H9 (cell line): ENCODE measurements at regions not wholly inside any gene's neighbourhood (a gene's known extent, or its start where the extent isn't known, plus 50 kb on each side); places are given as distances from the start of the nearest gene placed in this dataset.
A peak's percentile ranks its signal among the peaks of the same experiment; 100 is the strongest.

Source experiments
- DNase-seq: peaks from one replicate; pipeline ENCODE4 v3.0.0-alpha.2; 2017
- H2AFZ ChIP-seq: one replicate; pipeline ENCODE4 v1.6.1; 2013; ENCODE audit warnings: mild to moderate bottlenecking, low read length, control low read depth, moderate library complexity
- H2AK5ac ChIP-seq: 2 replicates; pipeline ENCODE4 v1.6.1; 2013; ENCODE audit warnings: low read length, control low read depth, mixed read lengths; ENCODE audit not compliant: insufficient read length
- H2BK120ac ChIP-seq: one replicate; pipeline ENCODE4 v1.6.1; 2013; ENCODE audit warnings: low read depth, mild to moderate bottlenecking, low read length, control low read depth, inconsistent platforms; ENCODE audit not compliant: poor library complexity, severe bottlenecking
- H2BK12ac ChIP-seq: 2 replicates; pipeline ENCODE4 v1.6.1; 2013; ENCODE audit warnings: low read length, control low read depth, mixed read lengths, low read depth; ENCODE audit not compliant: insufficient read length
- H2BK15ac ChIP-seq: 2 replicates; pipeline ENCODE4 v1.6.1; 2013; ENCODE audit warnings: low read depth, low read length, control low read depth
- H2BK20ac ChIP-seq: one replicate; pipeline ENCODE4 v1.6.1; 2013; ENCODE audit warnings: low read depth, mild to moderate bottlenecking, low read length, control low read depth, inconsistent platforms; ENCODE audit not compliant: poor library complexity, severe bottlenecking
- H2BK5ac ChIP-seq: 2 replicates; pipeline ENCODE4 v1.6.1; 2013; ENCODE audit warnings: low read length, control low read depth, mixed read lengths; ENCODE audit not compliant: insufficient read length
- H3K14ac ChIP-seq: 2 replicates; pipeline ENCODE4 v1.6.1; 2013; ENCODE audit warnings: low read length, control low read depth; ENCODE audit not compliant: insufficient read depth
- H3K18ac ChIP-seq: 2 replicates; pipeline ENCODE4 v1.6.1; 2013; ENCODE audit warnings: low read depth, mild to moderate bottlenecking, mixed read lengths, low read length, control low read depth; ENCODE audit not compliant: insufficient read length
- H3K23ac ChIP-seq: 2 replicates; pipeline ENCODE4 v1.6.1; 2013; ENCODE audit warnings: low read length, control low read depth, mixed read lengths, low read depth; ENCODE audit not compliant: insufficient read length
- H3K23me2 ChIP-seq: 2 replicates; pipeline ENCODE4 v1.6.1; 2013; ENCODE audit warnings: low read depth, mild to moderate bottlenecking, mixed read lengths, low read length, control low read depth; ENCODE audit not compliant: insufficient read length, poor library complexity, severe bottlenecking
- H3K27ac ChIP-seq: 2 replicates; pipeline ENCODE4 v1.5.1; 2013; ENCODE audit warnings: low read length, control low read depth, mixed read lengths, low read depth; ENCODE audit not compliant: insufficient read length
- H3K27me3 ChIP-seq: 2 replicates; pipeline ENCODE4 v1.6.1; 2013; ENCODE audit warnings: low read length, control low read depth, inconsistent platforms; ENCODE audit not compliant: insufficient read depth
- H3K4ac ChIP-seq: 2 replicates; pipeline ENCODE4 v1.6.1; 2013; ENCODE audit warnings: low read depth, mild to moderate bottlenecking, control low read depth, inconsistent platforms, low read length, moderate library complexity
- H3K4me1 ChIP-seq: 2 replicates; pipeline ENCODE4 v1.6.1; 2013; ENCODE audit warnings: low read length, control low read depth, inconsistent platforms; ENCODE audit not compliant: insufficient read depth
- H3K4me2 ChIP-seq: 2 replicates; pipeline ENCODE4 v1.6.1; 2013; ENCODE audit warnings: low read length, control low read depth, mixed read lengths; ENCODE audit not compliant: insufficient read length, insufficient read depth
- H3K56ac ChIP-seq: 2 replicates; pipeline ENCODE4 v1.6.1; 2013; ENCODE audit warnings: low read depth, mild to moderate bottlenecking, mixed read lengths, low read length, control low read depth; ENCODE audit not compliant: insufficient read length
- H3K79me1 ChIP-seq: 2 replicates; pipeline ENCODE4 v1.6.1; 2013; ENCODE audit warnings: low read depth, mild to moderate bottlenecking, moderate library complexity, low read length, control low read depth, inconsistent platforms; ENCODE audit not compliant: insufficient read depth, poor library complexity, severe bottlenecking
- H3K79me2 ChIP-seq: 2 replicates; pipeline ENCODE4 v1.6.1; 2013; ENCODE audit warnings: low read length, control low read depth, inconsistent platforms; ENCODE audit not compliant: insufficient read depth
- H3K9ac ChIP-seq: 2 replicates; pipeline ENCODE4 v1.6.1; 2013; ENCODE audit warnings: low read length, control low read depth, mixed read lengths; ENCODE audit not compliant: insufficient read length; ENCODE audit errors: extremely low read depth
- H3K9me3 ChIP-seq: one replicate; pipeline ENCODE4 v1.6.1; 2013; ENCODE audit warnings: low read depth, low read length, inconsistent platforms; ENCODE audit not compliant: control insufficient read depth
- H3T11ph ChIP-seq: one replicate; pipeline ENCODE4 v1.6.1; 2013; ENCODE audit warnings: mild to moderate bottlenecking, low read length, control low read depth, inconsistent platforms
- H4K20me1 ChIP-seq: one replicate; pipeline ENCODE4 v1.6.1; 2013; ENCODE audit not compliant: control insufficient read depth, insufficient read length, insufficient read depth
- H4K5ac ChIP-seq: 2 replicates; pipeline ENCODE4 v1.6.1; 2013; ENCODE audit warnings: low read depth, mild to moderate bottlenecking, mixed read lengths, low read length, control low read depth; ENCODE audit not compliant: insufficient read length
- H4K8ac ChIP-seq: replicated peaks from 2 replicates; pipeline ENCODE4 v1.6.1; 2013; ENCODE audit warnings: low read length, control low read depth, mixed read lengths, low read depth; ENCODE audit not compliant: insufficient read length
- H4K91ac ChIP-seq: 2 replicates; pipeline ENCODE4 v1.6.1; 2013; ENCODE audit warnings: low read depth, mild to moderate bottlenecking, moderate library complexity, mixed read lengths, low read length, control low read depth; ENCODE audit not compliant: insufficient read length
- H3K27ac Mint-ChIP-seq, 3 experiments: 2 replicates in 2 of 3; 3 replicates in 1 of 3; pipeline ENCODE4 v1.8.0; 2020 to 2021; ENCODE audit warnings: mixed read lengths in 3 of 3, mild to moderate bottlenecking in 1 of 3, moderate library complexity in 1 of 3
- H3K27me3 Mint-ChIP-seq: 2 replicates; pipeline ENCODE4 v1.8.0; 2021; ENCODE audit warnings: low read depth, mild to moderate bottlenecking, moderate library complexity, mixed read lengths
- H3K36me3 Mint-ChIP-seq, 3 experiments: 2 replicates in 2 of 3; 3 replicates in 1 of 3; pipeline ENCODE4 v1.8.0; 2020 to 2021; ENCODE audit warnings: low read depth in 3 of 3, mixed read lengths in 3 of 3; ENCODE audit not compliant: insufficient read depth in 1 of 3
- H3K4me1 Mint-ChIP-seq, 2 experiments: 2 replicates each; pipeline ENCODE4 v1.8.0; 2020; ENCODE audit warnings: mixed read lengths in 2 of 2
- H3K4me3 Mint-ChIP-seq, 2 experiments: 2 replicates in 1 of 2; 3 replicates in 1 of 2; pipeline ENCODE4 v1.8.0; 2020 to 2021; ENCODE audit warnings: mild to moderate bottlenecking in 2 of 2, mixed read lengths in 2 of 2, moderate library complexity in 1 of 2
- H3K9me3 Mint-ChIP-seq, 2 experiments: 2 replicates in 1 of 2; 3 replicates in 1 of 2; pipeline ENCODE4 v1.8.0; 2020; ENCODE audit warnings: mild to moderate bottlenecking in 2 of 2, mixed read lengths in 2 of 2, moderate library complexity in 1 of 2
- CTCF ChIP-seq: fragments of 200-600 bp; sonication (generic); conservative IDR thresholded peaks from 3 replicates; pipeline ENCODE4 v1.8.0; 2021; ENCODE audit warnings: antibody characterized with exemption, mild to moderate bottlenecking
- WGBS: extraction: QIAGEN DNeasy Blood & Tissue Kit; methylation state at CpG from one replicate; pipeline ENCODE4 v1.1.7; 2013; ENCODE audit warnings: missing lambda C conversion rate, low lambda C conversion rate, mixed read lengths; ENCODE audit not compliant: insufficient read length; ENCODE audit errors: extremely low coverage; 5-methylcytosine and 5-hydroxymethylcytosine counted together

GRCh38 chr9:89748021-89748670 is 143.3 kb downstream of the GADD45G start:
- Histone ChIP-seq H4K91ac (no peak overlapping the region), H3K4me2 (no peak overlapping the region), H4K8ac (no peak overlapping the region), H2AFZ (no peak overlapping the region), H3K23me2 (no peaks in the 10 kb centered on the region), H3K14ac (no peak overlapping the region), H3K56ac (no peak overlapping the region), H3K18ac (no peak overlapping the region), H3K23ac (no peak overlapping the region), H3K4me1 (no peaks in the 10 kb centered on the region), H3K4ac (no peak overlapping the region), H2BK5ac (no peak overlapping the region), H3K9me3 (no peaks in the 10 kb centered on the region), H2BK15ac (no peak overlapping the region), H2AK5ac (no peak overlapping the region), H3K9ac (no peak overlapping the region), H2BK20ac (no peak overlapping the region), H2BK120ac (no peak overlapping the region), H4K20me1 (no peaks in the 10 kb centered on the region), H3K79me1 (no peaks in the 10 kb centered on the region), H4K5ac (no peak overlapping the region), H3K79me2 (no peaks in the 10 kb centered on the region), H3K27ac (no peak overlapping the region), H3T11ph (no peak overlapping the region), H3K27me3 (no peaks in the 10 kb centered on the region), H2BK12ac (no peak overlapping the region)
- no peak for DNase-seq
- H3K4me1 Mint-ChIP-seq = peaks cover 33% of the 10 kb centered on the region in 2 experiments
- no peak for TF ChIP-seq CTCF
- peaks cover 0 to 2% of the 10 kb centered on the region in 2 experiments; a peak in 1 of 5 replicates for H3K9me3 Mint-ChIP-seq
- H3K36me3 Mint-ChIP-seq = no peaks in the 10 kb centered on the region; a peak in 2 of 7 replicates
- peaks cover 4% of the 10 kb centered on the region; the same call in 1 of the 2 replicates for H3K27me3 Mint-ChIP-seq
- H3K27ac Mint-ChIP-seq = peak overlapping the region in 1 of 3 experiments; percentile 69; a peak in 1 of 7 replicates
- no CpG with 5 or more reads among the region's 6 CpGs for WGBS
- H3K4me3 Mint-ChIP-seq = no peak overlapping the region
